WTC11 (cell line): ENCODE measurements at regions not wholly inside any gene's neighbourhood (a gene's known extent, or its start where the extent isn't known, plus 50 kb on each side); places are given as distances from the start of the nearest gene placed in this dataset.

Experiments used
- ATAC-seq: fragments of 200-7000 bp; cut with Tn5 transposase; 2 replicates; pipeline ENCODE4 v1.10.0; 2021; ENCODE audit warnings: mild to moderate bottlenecking, moderate library complexity
- CTCF ChIA-PET: fragments of 300-600 bp; sonication (Branson Sonifier 250); formaldehyde crosslinking; loops from one replicate; lab custom pipeline; 2021; ENCODE audit warnings: antibody characterized with exemption; lab: Charles Lee
- POLR2A ChIA-PET: fragments of 350-600 bp; sonication (Branson Sonifier 250); formaldehyde crosslinking; loops from one replicate; lab custom pipeline; 2021; ENCODE audit warnings: antibody characterized with exemption; lab: Charles Lee
- DNase-seq: peaks from one replicate; pipeline ENCODE4 v3.0.0; 2021; ENCODE audit warnings: low spot score
- H3K27ac Mint-ChIP-seq: 2 replicates; pipeline ENCODE4 v1.8.0; 2021; ENCODE audit warnings: mixed read lengths
- H3K27me3 Mint-ChIP-seq: 2 replicates; pipeline ENCODE4 v1.8.0; 2021; ENCODE audit warnings: low read depth, mild to moderate bottlenecking, moderate library complexity, mixed read lengths
- H3K36me3 Mint-ChIP-seq: 2 replicates; pipeline ENCODE4 v1.8.0; 2021; ENCODE audit warnings: mixed read lengths
- H3K4me1 Mint-ChIP-seq: 2 replicates; pipeline ENCODE4 v1.8.0; 2022; ENCODE audit warnings: mixed read lengths
- H3K4me3 Mint-ChIP-seq: 2 replicates; pipeline ENCODE4 v1.8.0; 2021; ENCODE audit warnings: mild to moderate bottlenecking, moderate library complexity, mixed read lengths
- H3K9me3 Mint-ChIP-seq: 2 replicates; pipeline ENCODE4 v1.8.0; 2021; ENCODE audit warnings: mixed read lengths
- CREM ChIP-seq: sonication (generic); formaldehyde crosslinking; IDR thresholded peaks from 2 replicates; pipeline ENCODE4 v1.8.1; 2022; ENCODE audit warnings: mild to moderate bottlenecking, missing genetic modification reagents, moderate library complexity
- GRHL2 ChIP-seq: fragments of 250-450 bp; sonication (Bioruptor Pico); IDR thresholded peaks from 2 replicates; pipeline ENCODE4 v1.8.0; 2022; ENCODE audit warnings: mild to moderate bottlenecking, moderate library complexity; ENCODE audit not compliant: insufficient replicate concordance, severe bottlenecking
- HMGA2 ChIP-seq: fragments of 250-450 bp; sonication (Bioruptor Pico); IDR thresholded peaks from 2 replicates; pipeline ENCODE4 v1.4.0; 2021; ENCODE audit warnings: mild to moderate bottlenecking, moderate library complexity
- JUN ChIP-seq: sonication (generic); formaldehyde crosslinking; IDR thresholded peaks from 2 replicates; pipeline ENCODE4 v1.8.0; 2023; ENCODE audit warnings: mild to moderate bottlenecking, missing genetic modification reagents
- KAT7 ChIP-seq: sonication (generic); formaldehyde crosslinking; IDR thresholded peaks from 2 replicates; pipeline ENCODE4 v1.8.1; 2023; ENCODE audit warnings: missing genetic modification reagents, mild to moderate bottlenecking, borderline replicate concordance
- MLX ChIP-seq: sonication (generic); formaldehyde crosslinking; IDR thresholded peaks from 2 replicates; pipeline ENCODE4 v1.8.1; 2023; ENCODE audit warnings: mild to moderate bottlenecking, missing genetic modification reagents, moderate library complexity
- NFE2L1 ChIP-seq: sonication (generic); formaldehyde crosslinking; IDR thresholded peaks from 2 replicates; pipeline ENCODE4 v1.8.1; 2023; ENCODE audit warnings: missing genetic modification reagents
- NR2C2 ChIP-seq: sonication (generic); formaldehyde crosslinking; IDR thresholded peaks from 2 replicates; pipeline ENCODE4 v1.8.0; 2022; ENCODE audit warnings: mild to moderate bottlenecking, missing genetic modification reagents
- RELA ChIP-seq: sonication (generic); formaldehyde crosslinking; IDR thresholded peaks from 2 replicates; pipeline ENCODE4 v1.8.1; 2022; ENCODE audit warnings: missing genetic modification reagents, mild to moderate bottlenecking, borderline replicate concordance
- TCF7 ChIP-seq: sonication (generic); formaldehyde crosslinking; IDR thresholded peaks from 2 replicates; pipeline ENCODE4 v1.8.0; 2022; ENCODE audit warnings: mild to moderate bottlenecking, low read depth, missing genetic modification reagents, moderate library complexity
- TEAD1 ChIP-seq: sonication (generic); formaldehyde crosslinking; IDR thresholded peaks from 2 replicates; pipeline ENCODE4 v1.8.0; 2022; ENCODE audit warnings: mild to moderate bottlenecking, missing genetic modification reagents
- ZBTB21 ChIP-seq: sonication (generic); formaldehyde crosslinking; IDR thresholded peaks from 2 replicates; pipeline ENCODE4 v1.8.1; 2023; ENCODE audit warnings: mild to moderate bottlenecking, missing genetic modification reagents, borderline replicate concordance
- ZNF396 ChIP-seq: fragments of 250-450 bp; sonication (Bioruptor Pico); IDR thresholded peaks from 2 replicates; pipeline ENCODE4 v1.8.0; 2021; ENCODE audit warnings: mild to moderate bottlenecking, moderate library complexity, borderline replicate concordance
- TF ChIP-seq, protein P1 (sequence below): fragments of 250-450 bp; sonication (Bioruptor Pico); IDR thresholded peaks from 2 replicates; pipeline ENCODE4 v1.9.0; 2021; ENCODE audit warnings: mild to moderate bottlenecking, borderline replicate concordance
- TF ChIP-seq, protein P2 (sequence below): sonication (generic); formaldehyde crosslinking; IDR thresholded peaks from 2 replicates; pipeline ENCODE4 v1.8.0; 2022; ENCODE audit warnings: missing genetic modification reagents

- TF ChIP-seq, protein P1, sequence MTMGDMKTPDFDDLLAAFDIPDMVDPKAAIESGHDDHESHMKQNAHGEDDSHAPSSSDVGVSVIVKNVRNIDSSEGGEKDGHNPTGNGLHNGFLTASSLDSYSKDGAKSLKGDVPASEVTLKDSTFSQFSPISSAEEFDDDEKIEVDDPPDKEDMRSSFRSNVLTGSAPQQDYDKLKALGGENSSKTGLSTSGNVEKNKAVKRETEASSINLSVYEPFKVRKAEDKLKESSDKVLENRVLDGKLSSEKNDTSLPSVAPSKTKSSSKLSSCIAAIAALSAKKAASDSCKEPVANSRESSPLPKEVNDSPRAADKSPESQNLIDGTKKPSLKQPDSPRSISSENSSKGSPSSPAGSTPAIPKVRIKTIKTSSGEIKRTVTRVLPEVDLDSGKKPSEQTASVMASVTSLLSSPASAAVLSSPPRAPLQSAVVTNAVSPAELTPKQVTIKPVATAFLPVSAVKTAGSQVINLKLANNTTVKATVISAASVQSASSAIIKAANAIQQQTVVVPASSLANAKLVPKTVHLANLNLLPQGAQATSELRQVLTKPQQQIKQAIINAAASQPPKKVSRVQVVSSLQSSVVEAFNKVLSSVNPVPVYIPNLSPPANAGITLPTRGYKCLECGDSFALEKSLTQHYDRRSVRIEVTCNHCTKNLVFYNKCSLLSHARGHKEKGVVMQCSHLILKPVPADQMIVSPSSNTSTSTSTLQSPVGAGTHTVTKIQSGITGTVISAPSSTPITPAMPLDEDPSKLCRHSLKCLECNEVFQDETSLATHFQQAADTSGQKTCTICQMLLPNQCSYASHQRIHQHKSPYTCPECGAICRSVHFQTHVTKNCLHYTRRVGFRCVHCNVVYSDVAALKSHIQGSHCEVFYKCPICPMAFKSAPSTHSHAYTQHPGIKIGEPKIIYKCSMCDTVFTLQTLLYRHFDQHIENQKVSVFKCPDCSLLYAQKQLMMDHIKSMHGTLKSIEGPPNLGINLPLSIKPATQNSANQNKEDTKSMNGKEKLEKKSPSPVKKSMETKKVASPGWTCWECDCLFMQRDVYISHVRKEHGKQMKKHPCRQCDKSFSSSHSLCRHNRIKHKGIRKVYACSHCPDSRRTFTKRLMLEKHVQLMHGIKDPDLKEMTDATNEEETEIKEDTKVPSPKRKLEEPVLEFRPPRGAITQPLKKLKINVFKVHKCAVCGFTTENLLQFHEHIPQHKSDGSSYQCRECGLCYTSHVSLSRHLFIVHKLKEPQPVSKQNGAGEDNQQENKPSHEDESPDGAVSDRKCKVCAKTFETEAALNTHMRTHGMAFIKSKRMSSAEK: no peak
- TF ChIP-seq ZBTB21 (CRISPR knock-in tag): no peak
- no peak for TF ChIP-seq TEAD1 (CRISPR knock-in tag)
Measured at GRCh38 chr12:105834496-105834895, 304.3 kb downstream of the NUAK1 start (continued).

DNA sequence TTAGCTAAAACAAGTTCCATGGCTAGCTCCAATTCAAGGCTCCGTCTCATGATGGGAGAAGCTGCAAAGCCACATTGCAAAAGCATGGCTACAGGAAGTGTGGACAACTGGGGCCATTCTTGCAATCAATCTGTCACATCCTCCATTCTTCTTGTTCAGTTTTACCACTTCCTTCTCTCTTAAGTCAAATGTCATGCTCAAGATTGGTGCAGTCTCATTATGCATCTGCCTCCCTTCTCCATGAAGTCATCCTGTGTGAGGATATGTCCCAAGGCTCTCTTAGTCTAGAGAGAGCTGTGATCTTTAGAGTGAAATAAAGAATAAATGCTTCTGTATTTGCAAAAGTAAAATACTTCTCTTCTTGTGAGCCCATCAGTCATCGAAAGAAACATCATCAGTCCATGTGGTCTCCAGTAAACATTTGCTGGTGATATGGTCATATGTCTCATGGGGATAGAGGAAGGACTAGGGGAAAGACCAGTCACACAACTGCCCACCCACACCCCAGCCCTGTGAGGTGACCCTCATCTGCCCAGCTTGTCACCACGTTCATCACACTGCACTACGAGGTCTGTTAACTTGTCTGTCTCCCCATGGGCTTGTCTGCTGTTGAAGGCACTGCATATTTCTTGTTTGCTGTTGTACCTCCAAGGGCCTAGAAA lies 303.0 kb downstream of the NUAK1 start:
- peaks cover 3% of the 10 kb centered on the region; the same call in 1 of the 2 replicates for H3K27me3 Mint-ChIP-seq
- H3K36me3 Mint-ChIP-seq: no peaks in the 10 kb centered on the region
- POLR2A ChIA-PET: no interaction called here
- H3K4me1 Mint-ChIP-seq: no peaks in the 10 kb centered on the region
- DNase-seq: no peak
- no peak for TF ChIP-seq JUN (CRISPR knock-in tag)
- TF ChIP-seq MLX (CRISPR knock-in tag): no peak
- TF ChIP-seq ZNF396 (CRISPR knock-in tag): no peak
- no peak for TF ChIP-seq TCF7 (CRISPR knock-in tag)
- TF ChIP-seq KAT7 (CRISPR knock-in tag): no peak
- no peak for TF ChIP-seq NR2C2
- TF ChIP-seq NFE2L1 (CRISPR knock-in tag): no peak
- no peak for TF ChIP-seq CREM (CRISPR knock-in tag)
- TF ChIP-seq, protein P2, sequence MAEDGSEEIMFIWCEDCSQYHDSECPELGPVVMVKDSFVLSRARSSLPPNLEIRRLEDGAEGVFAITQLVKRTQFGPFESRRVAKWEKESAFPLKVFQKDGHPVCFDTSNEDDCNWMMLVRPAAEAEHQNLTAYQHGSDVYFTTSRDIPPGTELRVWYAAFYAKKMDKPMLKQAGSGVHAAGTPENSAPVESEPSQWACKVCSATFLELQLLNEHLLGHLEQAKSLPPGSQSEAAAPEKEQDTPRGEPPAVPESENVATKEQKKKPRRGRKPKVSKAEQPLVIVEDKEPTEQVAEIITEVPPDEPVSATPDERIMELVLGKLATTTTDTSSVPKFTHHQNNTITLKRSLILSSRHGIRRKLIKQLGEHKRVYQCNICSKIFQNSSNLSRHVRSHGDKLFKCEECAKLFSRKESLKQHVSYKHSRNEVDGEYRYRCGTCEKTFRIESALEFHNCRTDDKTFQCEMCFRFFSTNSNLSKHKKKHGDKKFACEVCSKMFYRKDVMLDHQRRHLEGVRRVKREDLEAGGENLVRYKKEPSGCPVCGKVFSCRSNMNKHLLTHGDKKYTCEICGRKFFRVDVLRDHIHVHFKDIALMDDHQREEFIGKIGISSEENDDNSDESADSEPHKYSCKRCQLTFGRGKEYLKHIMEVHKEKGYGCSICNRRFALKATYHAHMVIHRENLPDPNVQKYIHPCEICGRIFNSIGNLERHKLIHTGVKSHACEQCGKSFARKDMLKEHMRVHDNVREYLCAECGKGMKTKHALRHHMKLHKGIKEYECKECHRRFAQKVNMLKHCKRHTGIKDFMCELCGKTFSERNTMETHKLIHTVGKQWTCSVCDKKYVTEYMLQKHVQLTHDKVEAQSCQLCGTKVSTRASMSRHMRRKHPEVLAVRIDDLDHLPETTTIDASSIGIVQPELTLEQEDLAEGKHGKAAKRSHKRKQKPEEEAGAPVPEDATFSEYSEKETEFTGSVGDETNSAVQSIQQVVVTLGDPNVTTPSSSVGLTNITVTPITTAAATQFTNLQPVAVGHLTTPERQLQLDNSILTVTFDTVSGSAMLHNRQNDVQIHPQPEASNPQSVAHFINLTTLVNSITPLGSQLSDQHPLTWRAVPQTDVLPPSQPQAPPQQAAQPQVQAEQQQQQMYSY: no peak
- H3K27ac Mint-ChIP-seq: no peak overlapping the region
- no peaks in the 10 kb centered on the region for H3K9me3 Mint-ChIP-seq
- no peak for ATAC-seq
- CTCF ChIA-PET: no interaction called here
- no peak overlapping the region for H3K4me3 Mint-ChIP-seq

DNA sequence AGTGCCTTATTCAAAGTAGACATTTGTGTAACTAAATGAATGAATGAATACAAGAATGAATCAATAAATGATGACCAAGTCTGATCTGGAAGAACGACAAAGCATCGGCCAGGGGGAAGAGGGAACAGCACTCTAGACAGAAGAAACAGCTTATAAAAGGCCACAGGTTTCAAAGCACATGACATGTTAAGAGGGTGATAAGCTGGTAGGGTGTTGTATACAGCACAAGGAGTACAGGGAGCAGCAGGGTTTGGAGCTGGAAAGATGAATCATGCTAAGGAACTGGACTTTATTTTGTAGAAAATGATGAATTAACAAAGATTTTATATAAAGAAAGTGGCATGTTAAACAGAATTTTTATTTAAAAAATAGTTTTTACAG lies 302.5 kb downstream of the NUAK1 start:
- no peak overlapping the region for H3K4me3 Mint-ChIP-seq
- H3K9me3 Mint-ChIP-seq: no peaks in the 10 kb centered on the region
- no peaks in the 10 kb centered on the region for H3K4me1 Mint-ChIP-seq
- peaks cover 3% of the 10 kb centered on the region; the same call in 1 of the 2 replicates for H3K27me3 Mint-ChIP-seq
- ChIA-PET CTCF (no interaction called here), POLR2A (no interaction called here)
- no peak overlapping the region for H3K27ac Mint-ChIP-seq
- no peak for DNase-seq
- no peak for ATAC-seq
- no peaks in the 10 kb centered on the region for H3K36me3 Mint-ChIP-seq
- TF ChIP-seq TCF7 (CRISPR knock-in tag): no peak
- no peak for TF ChIP-seq GRHL2
- no peak for TF ChIP-seq KAT7 (CRISPR knock-in tag)
- TF ChIP-seq MLX (CRISPR knock-in tag): no peak
- no peak for TF ChIP-seq RELA
- TF ChIP-seq, protein P1: no peak
- TF ChIP-seq JUN (CRISPR knock-in tag): no peak
- TF ChIP-seq HMGA2 (CRISPR knock-in tag): no peak
